ENCODE measurements at regions not wholly inside any gene's neighbourhood (a gene's known extent, or its start where the extent isn't known, plus 50 kb on each side); places are given as distances from the start of the nearest gene placed in this dataset.

DNA sequence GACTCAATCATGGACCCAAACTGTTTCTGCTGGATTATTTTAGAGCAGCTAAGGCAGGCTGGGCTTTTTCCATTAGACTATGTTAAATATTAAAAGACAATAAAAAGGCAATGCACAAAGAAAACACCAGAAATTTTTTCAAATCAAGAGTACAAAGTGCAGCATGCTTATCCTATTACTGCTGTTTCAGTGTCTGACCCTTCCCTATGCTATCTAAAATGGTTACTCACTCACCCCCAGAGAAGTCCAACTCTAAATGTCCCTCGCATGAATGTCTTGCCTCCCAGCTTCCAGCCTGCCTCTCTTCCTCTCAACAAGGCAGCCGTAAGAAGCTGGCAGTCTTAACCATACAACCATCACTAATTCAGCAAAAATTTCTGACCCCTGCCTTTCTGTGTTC lies 108.7 kb upstream of the SYT6 start:
- DNase-seq (no peak), ATAC-seq (no peak)
- no peak overlapping the region for H2AFZ ChIP-seq (ENCODE audit: low read length)
- no peak overlapping the region for H3K4me3 ChIP-seq (ENCODE audit: low read length)
- H3K4me1 ChIP-seq (ENCODE audit: insufficient read depth, low read length): no peaks in the 10 kb centered on the region
- no peak overlapping the region for H3K27ac ChIP-seq (ENCODE audit: low read length)
- ChIA-PET CTCF (no interaction called here), POLR2A (ENCODE audit: unreplicated experiment) (no interaction called here)
- H3K9me3 ChIP-seq (ENCODE audit: low read length): no peaks in the 10 kb centered on the region
- H3F3A ChIP-seq (ENCODE audit: low read length, unreplicated experiment): no peaks in the 10 kb centered on the region
- no peak overlapping the region for H3K9ac ChIP-seq (ENCODE audit: low read length)
- no peak for TF ChIP-seq EZH2phosphoT487 (IDR thresholded peaks at IDR 0.05; ENCODE audit: borderline replicate concordance, low read length)
- BruUV-seq (replicated peaks): no TSS peak
- no peak overlapping the region for H3K4me2 ChIP-seq (ENCODE audit: low read length)
- no peaks in the 10 kb centered on the region for H4K20me1 ChIP-seq (ENCODE audit: low read length)
- no peaks in the 10 kb centered on the region for H3K36me3 ChIP-seq (ENCODE audit: low read depth, low read length)
- intact Hi-C loops (cut with micrococcal nuclease): no loop called here
- 0 out of 2 replicates have a peak, but pooled peaks cover 4% of the 10 kb centered on the region for H3K9me2 ChIP-seq (replicated peaks; ENCODE audit: low read length)
- no peaks in the 10 kb centered on the region for H3K79me2 ChIP-seq (ENCODE audit: low read length)
- peaks cover 75% of the 10 kb centered on the region for H3K27me3 ChIP-seq (ENCODE audit: low read length)

DNA sequence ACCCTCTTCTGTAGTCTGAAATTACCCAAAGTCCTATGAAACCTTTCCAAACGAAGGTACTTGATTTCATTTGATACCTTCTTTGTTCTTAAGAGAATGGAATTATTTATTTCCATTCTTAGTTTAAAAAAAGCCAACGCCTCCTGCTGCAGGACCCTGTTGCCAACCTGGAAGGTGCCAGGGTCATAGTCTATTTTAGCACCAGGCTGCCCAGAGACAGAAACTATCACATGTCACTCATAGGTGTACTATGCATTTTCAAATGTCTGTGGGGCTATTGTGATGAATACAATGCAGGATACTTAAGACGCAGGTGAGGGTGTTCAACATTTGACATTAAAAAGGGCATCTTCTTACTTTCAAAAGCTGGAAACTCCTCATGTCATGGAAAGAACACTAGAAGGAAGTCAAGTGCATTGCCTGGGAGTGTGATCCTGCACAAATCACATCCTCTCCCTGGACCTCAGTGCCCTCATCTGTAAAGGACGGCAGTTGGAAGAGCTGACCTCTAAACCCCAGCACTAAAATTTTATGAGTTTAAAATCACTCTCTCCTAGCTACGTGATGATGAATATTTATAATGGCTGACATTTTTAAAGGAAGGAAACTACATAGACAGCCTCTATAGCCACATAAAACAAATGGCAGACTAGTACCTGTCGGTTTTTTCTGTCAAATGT lies 107.3 kb upstream of the SYT6 start:
- H3K4me3 ChIP-seq (ENCODE audit: low read length): no peak overlapping the region
- intact Hi-C loops (cut with micrococcal nuclease): no loop called here
- no peak for ATAC-seq
- H3K79me2 ChIP-seq (ENCODE audit: low read length): no peaks in the 10 kb centered on the region
- no peak overlapping the region for H3K9ac ChIP-seq (ENCODE audit: low read length)
- H3K27me3 ChIP-seq (ENCODE audit: low read length): peaks cover 78% of the 10 kb centered on the region
- no peak overlapping the region for H3K27ac ChIP-seq (ENCODE audit: low read length)
- CTCF ChIA-PET: no interaction called here
- no peaks in the 10 kb centered on the region for H3K9me3 ChIP-seq (ENCODE audit: low read length)
- no peak for DNase-seq
- H3K36me3 ChIP-seq (ENCODE audit: low read depth, low read length): no peaks in the 10 kb centered on the region
- H2AFZ ChIP-seq (ENCODE audit: low read length): no peak overlapping the region
- TF ChIP-seq EZH2phosphoT487 (IDR thresholded peaks at IDR 0.05; ENCODE audit: borderline replicate concordance, low read length): no peak
- TF ChIP-seq, protein P1, sequence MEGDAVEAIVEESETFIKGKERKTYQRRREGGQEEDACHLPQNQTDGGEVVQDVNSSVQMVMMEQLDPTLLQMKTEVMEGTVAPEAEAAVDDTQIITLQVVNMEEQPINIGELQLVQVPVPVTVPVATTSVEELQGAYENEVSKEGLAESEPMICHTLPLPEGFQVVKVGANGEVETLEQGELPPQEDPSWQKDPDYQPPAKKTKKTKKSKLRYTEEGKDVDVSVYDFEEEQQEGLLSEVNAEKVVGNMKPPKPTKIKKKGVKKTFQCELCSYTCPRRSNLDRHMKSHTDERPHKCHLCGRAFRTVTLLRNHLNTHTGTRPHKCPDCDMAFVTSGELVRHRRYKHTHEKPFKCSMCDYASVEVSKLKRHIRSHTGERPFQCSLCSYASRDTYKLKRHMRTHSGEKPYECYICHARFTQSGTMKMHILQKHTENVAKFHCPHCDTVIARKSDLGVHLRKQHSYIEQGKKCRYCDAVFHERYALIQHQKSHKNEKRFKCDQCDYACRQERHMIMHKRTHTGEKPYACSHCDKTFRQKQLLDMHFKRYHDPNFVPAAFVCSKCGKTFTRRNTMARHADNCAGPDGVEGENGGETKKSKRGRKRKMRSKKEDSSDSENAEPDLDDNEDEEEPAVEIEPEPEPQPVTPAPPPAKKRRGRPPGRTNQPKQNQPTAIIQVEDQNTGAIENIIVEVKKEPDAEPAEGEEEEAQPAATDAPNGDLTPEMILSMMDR (conservative IDR thresholded peaks at IDR 0.05; ENCODE audit: low read depth, low read length): no peak
- TF ChIP-seq EZH2 (IDR thresholded peaks at IDR 0.05; ENCODE audit: low read length, unreplicated experiment): no peak
- POLR2A ChIA-PET (ENCODE audit: unreplicated experiment): no interaction called here
- H3K9me2 ChIP-seq (replicated peaks; ENCODE audit: low read length): 0 out of 2 replicates have a peak, but pooled peaks cover 4% of the 10 kb centered on the region
- no peaks in the 10 kb centered on the region for H3K4me1 ChIP-seq (ENCODE audit: insufficient read depth, low read length)
- BruUV-seq (replicated peaks): no TSS peak
- H3F3A ChIP-seq (ENCODE audit: low read length, unreplicated experiment): no peaks in the 10 kb centered on the region
- no peaks in the 10 kb centered on the region for H4K20me1 ChIP-seq (ENCODE audit: low read length)
- no peak overlapping the region for H3K4me2 ChIP-seq (ENCODE audit: low read length)

DNA sequence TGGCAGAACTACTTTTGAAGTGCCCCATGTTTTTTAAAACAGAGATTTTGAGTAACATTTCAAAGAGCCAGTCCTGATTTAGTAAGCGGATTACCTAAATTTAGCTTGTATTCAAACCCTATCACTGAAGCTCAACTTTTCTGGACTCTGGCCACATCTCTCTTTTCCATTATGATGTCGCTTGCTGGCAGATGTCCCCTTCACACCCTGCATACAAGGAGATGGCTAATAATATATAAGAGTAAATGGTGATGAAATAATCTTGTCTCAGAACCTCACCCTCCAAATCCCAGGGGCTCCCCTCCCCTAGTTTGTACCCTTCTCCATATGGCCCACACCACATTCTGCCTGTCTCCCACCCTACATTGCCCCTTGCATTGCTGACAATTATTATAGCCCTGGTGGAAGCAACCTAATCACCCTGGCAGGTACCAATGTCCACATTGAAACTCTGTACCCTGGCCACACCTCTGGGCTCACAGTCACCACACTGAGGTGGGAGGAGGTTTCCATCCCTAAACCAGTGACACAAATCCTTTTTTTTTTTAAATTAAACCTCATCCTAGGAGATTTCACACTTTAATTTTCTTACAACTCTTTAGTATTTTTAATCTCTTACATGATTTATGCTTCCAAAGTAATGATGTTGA lies 106.0 kb upstream of the SYT6 start:
- no peak overlapping the region for H3K4me3 ChIP-seq (ENCODE audit: low read length)
- no peaks in the 10 kb centered on the region for H3K9me3 ChIP-seq (ENCODE audit: low read length)
- DNase-seq: no peak
- TF ChIP-seq, protein P1 (conservative IDR thresholded peaks at IDR 0.05; ENCODE audit: low read depth, low read length): no peak
- TF ChIP-seq EZH2 (IDR thresholded peaks at IDR 0.05; ENCODE audit: low read length, unreplicated experiment) (no peak), EZH2phosphoT487 (IDR thresholded peaks at IDR 0.05; ENCODE audit: borderline replicate concordance, low read length) (no peak)
- H4K20me1 ChIP-seq (ENCODE audit: low read length): no peaks in the 10 kb centered on the region
- H3K79me2 ChIP-seq (ENCODE audit: low read length): no peaks in the 10 kb centered on the region
- no peaks in the 10 kb centered on the region for H3K36me3 ChIP-seq (ENCODE audit: low read depth, low read length)
- H3K9ac ChIP-seq (ENCODE audit: low read length): no peak overlapping the region
- BruUV-seq (replicated peaks): no TSS peak
- ChIA-PET CTCF (no interaction called here), POLR2A (ENCODE audit: unreplicated experiment) (no interaction called here)
- H2AFZ ChIP-seq (ENCODE audit: low read length): no peak overlapping the region
- no peaks in the 10 kb centered on the region for H3K9me2 ChIP-seq (replicated peaks; ENCODE audit: low read length)
- no peaks in the 10 kb centered on the region for H3K4me1 ChIP-seq (ENCODE audit: insufficient read depth, low read length)
- H3K27me3 ChIP-seq (ENCODE audit: low read length): peaks cover 73% of the 10 kb centered on the region
- no peak for ATAC-seq
- H3K4me2 ChIP-seq (ENCODE audit: low read length): no peak overlapping the region
- intact Hi-C loops (cut with micrococcal nuclease): no loop called here
- no peak overlapping the region for H3K27ac ChIP-seq (ENCODE audit: low read length)
- H3F3A ChIP-seq (ENCODE audit: low read length, unreplicated experiment): no peaks in the 10 kb centered on the region
